SK-N-SH treated with all-trans-retinoic acid at 6 μM for 48 hours (cell line): ENCODE measurements at regions not wholly inside any gene's neighbourhood (a gene's known extent, or its start where the extent isn't known, plus 50 kb on each side); places are given as distances from the start of the nearest gene placed in this dataset.

Experiments used
- CSDC2 ChIP-seq: fragments of 250-450 bp; sonication (Bioruptor Pico); IDR thresholded peaks from 2 replicates; pipeline ENCODE4 v1.5.0; 2020; ENCODE audit warnings: mild to moderate bottlenecking, moderate library complexity
- ZFP30 ChIP-seq: fragments of 450-650 bp; formaldehyde crosslinking; IDR thresholded peaks from 2 replicates; pipeline ENCODE4 v1.5.0; 2022; ENCODE audit warnings: mild to moderate bottlenecking, moderate library complexity
- TF ChIP-seq, protein P1 (sequence below): fragments of 250-450 bp; sonication (Bioruptor Pico); IDR thresholded peaks from 2 replicates; pipeline ENCODE4 v1.8.0; 2020; ENCODE audit warnings: mild to moderate bottlenecking, moderate library complexity, borderline replicate concordance
- TF ChIP-seq, protein P2 (sequence below): fragments of 250-450 bp; sonication (Bioruptor Pico); IDR thresholded peaks from 2 replicates; pipeline ENCODE4 v1.5.1; 2020; ENCODE audit warnings: low read depth, mild to moderate bottlenecking, moderate library complexity

DNA sequence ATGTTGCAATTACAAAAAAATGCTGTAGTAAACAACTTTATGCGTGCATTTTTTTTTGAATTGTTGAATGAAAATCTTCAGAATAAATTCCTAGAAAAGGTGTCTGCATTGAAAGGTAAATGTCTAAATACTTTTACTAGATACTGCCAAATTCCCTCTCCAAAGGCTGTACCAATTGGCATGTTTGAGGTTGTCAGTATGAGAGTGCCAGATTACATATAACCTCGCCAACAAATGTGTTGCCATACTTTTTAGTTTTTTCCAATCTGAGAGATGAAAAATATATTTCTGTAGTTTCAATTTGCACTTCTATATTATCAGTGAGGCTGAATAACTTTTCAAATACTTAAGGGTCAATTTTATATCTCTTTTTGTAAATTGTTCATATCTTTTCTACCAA lies 261.5 kb upstream of the TARS1 start:
- TF ChIP-seq, protein P1, sequence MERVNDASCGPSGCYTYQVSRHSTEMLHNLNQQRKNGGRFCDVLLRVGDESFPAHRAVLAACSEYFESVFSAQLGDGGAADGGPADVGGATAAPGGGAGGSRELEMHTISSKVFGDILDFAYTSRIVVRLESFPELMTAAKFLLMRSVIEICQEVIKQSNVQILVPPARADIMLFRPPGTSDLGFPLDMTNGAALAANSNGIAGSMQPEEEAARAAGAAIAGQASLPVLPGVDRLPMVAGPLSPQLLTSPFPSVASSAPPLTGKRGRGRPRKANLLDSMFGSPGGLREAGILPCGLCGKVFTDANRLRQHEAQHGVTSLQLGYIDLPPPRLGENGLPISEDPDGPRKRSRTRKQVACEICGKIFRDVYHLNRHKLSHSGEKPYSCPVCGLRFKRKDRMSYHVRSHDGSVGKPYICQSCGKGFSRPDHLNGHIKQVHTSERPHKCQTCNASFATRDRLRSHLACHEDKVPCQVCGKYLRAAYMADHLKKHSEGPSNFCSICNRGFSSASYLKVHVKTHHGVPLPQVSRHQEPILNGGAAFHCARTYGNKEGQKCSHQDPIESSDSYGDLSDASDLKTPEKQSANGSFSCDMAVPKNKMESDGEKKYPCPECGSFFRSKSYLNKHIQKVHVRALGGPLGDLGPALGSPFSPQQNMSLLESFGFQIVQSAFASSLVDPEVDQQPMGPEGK (CRISPR knock-in tag) = no peak
- TF ChIP-seq CSDC2 (CRISPR knock-in tag) (no peak), ZFP30 (CRISPR knock-in tag) (no peak)
- TF ChIP-seq, protein P2, sequence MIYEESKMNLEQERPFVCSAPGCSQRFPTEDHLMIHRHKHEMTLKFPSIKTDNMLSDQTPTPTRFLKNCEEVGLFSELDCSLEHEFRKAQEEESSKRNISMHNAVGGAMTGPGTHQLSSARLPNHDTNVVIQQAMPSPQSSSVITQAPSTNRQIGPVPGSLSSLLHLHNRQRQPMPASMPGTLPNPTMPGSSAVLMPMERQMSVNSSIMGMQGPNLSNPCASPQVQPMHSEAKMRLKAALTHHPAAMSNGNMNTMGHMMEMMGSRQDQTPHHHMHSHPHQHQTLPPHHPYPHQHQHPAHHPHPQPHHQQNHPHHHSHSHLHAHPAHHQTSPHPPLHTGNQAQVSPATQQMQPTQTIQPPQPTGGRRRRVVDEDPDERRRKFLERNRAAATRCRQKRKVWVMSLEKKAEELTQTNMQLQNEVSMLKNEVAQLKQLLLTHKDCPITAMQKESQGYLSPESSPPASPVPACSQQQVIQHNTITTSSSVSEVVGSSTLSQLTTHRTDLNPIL = no peak
